PC-3 (cell line): ENCODE measurements at regions not wholly inside any gene's neighbourhood (a gene's known extent, or its start where the extent isn't known, plus 50 kb on each side); places are given as distances from the start of the nearest gene placed in this dataset.
"Not testable (repeated sequence)": the region's sequence is repeated elsewhere in the genome, so short reads cannot be mapped to it uniquely, and the experiment has no call there.

Experiments used
- ATAC-seq: fragments of 200-7000 bp; cut with Tn5 transposase; 2 replicates; pipeline ENCODE4 v1.9.1; 2020; ENCODE audit warnings: mild to moderate bottlenecking, moderate library complexity
- BruUV-seq: library from RNA; stranded (reverse); fragments of 400-500 nt; replicated peaks from 2 replicates; lab custom pipeline; 2021; lab: Mats Ljungman, UMichigan
- CTCF ChIA-PET: fragments of 300-600 bp; sonication (Branson Sonifier 250); formaldehyde crosslinking; loops from one replicate; lab custom pipeline; 2022; ENCODE audit warnings: antibody characterized with exemption; lab: Charles Lee
- POLR2A ChIA-PET: fragments of 300-600 bp; sonication (Branson Sonifier 250); formaldehyde crosslinking; loops from one replicate; lab custom pipeline; 2022; ENCODE audit warnings: antibody characterized with exemption; ENCODE audit not compliant: unreplicated experiment; lab: Charles Lee
- DNase-seq: peaks from one replicate; pipeline ENCODE4 v3.0.0-alpha.2; 2015
- H2AFZ ChIP-seq: fragments of 300-600 bp; sonication (generic); 2 replicates; pipeline ENCODE4 v1.6.0; 2016; ENCODE audit warnings: antibody characterized with exemption, low read length
- H3F3A ChIP-seq: fragments of 300-600 bp; sonication (generic); one replicate; pipeline ENCODE4 v1.6.0; 2017; ENCODE audit warnings: antibody characterized with exemption, low read length, control low read depth, mild to moderate bottlenecking; ENCODE audit not compliant: unreplicated experiment
- H3K27ac ChIP-seq: fragments of 300-600 bp; sonication (generic); 2 replicates; pipeline ENCODE4 v1.5.1; 2016; ENCODE audit warnings: mild to moderate bottlenecking, low read length
- H3K27me3 ChIP-seq: fragments of 300-600 bp; sonication (generic); 2 replicates; pipeline ENCODE4 v1.6.1; 2016; ENCODE audit warnings: low read length, mixed read lengths
- H3K36me3 ChIP-seq: fragments of 300-600 bp; sonication (generic); 2 replicates; pipeline ENCODE4 v1.6.1; 2016; ENCODE audit warnings: low read depth, mixed run types, low read length, mixed read lengths
- H3K4me1 ChIP-seq: fragments of 300-600 bp; sonication (generic); 2 replicates; pipeline ENCODE4 v1.5.1; 2016; ENCODE audit warnings: low read length; ENCODE audit not compliant: insufficient read depth
- H3K4me2 ChIP-seq: fragments of 300-600 bp; sonication (generic); 2 replicates; pipeline ENCODE4 v1.6.0; 2016; ENCODE audit warnings: low read length
- H3K4me3 ChIP-seq: fragments of 300-600 bp; sonication (generic); 2 replicates; pipeline ENCODE4 v1.5.1; 2016; ENCODE audit warnings: mild to moderate bottlenecking, low read length, mixed read lengths
- H3K79me2 ChIP-seq: fragments of 300-600 bp; sonication (generic); 2 replicates; pipeline ENCODE4 v1.6.1; 2017; ENCODE audit warnings: low read length, mixed read lengths
- H3K9ac ChIP-seq: fragments of 300-600 bp; sonication (generic); 2 replicates; pipeline ENCODE4 v1.6.0; 2016; ENCODE audit warnings: mild to moderate bottlenecking, low read length
- H3K9me2 ChIP-seq: fragments of 300-600 bp; sonication (generic); replicated peaks from 2 replicates; pipeline ENCODE4 v1.6.1; 2016; ENCODE audit warnings: mixed run types, low read length, mixed read lengths
- H3K9me3 ChIP-seq: fragments of 300-600 bp; sonication (generic); 2 replicates; pipeline ENCODE4 v1.6.1; 2016; ENCODE audit warnings: low read length, mixed read lengths
- H4K20me1 ChIP-seq: fragments of 300-600 bp; sonication (generic); 2 replicates; pipeline ENCODE4 v1.6.1; 2016; ENCODE audit warnings: low read length, mixed read lengths
- EZH2 ChIP-seq: fragments of 300-600 bp; sonication (generic); IDR thresholded peaks from one replicate; pipeline ENCODE4 v1.6.1; 2017; ENCODE audit warnings: antibody characterized with exemption, mild to moderate bottlenecking, low read length; ENCODE audit not compliant: unreplicated experiment
- EZH2phosphoT487 ChIP-seq: fragments of 300-600 bp; sonication (generic); IDR thresholded peaks from 2 replicates; pipeline ENCODE4 v1.6.1; 2018; ENCODE audit warnings: mild to moderate bottlenecking, antibody characterized with exemption, low read length, borderline replicate concordance
- intact Hi-C: fragments of 100-400 bp; cut with micrococcal nuclease; formaldehyde crosslinking; loops from 2 replicates; pipeline ENCODE4 v1.9.0; 2023
- TF ChIP-seq, protein P1 (sequence below): fragments of 300-600 bp; sonication (generic); conservative IDR thresholded peaks from 2 replicates; pipeline ENCODE4 v1.5.1; 2017; ENCODE audit warnings: antibody characterized with exemption, low read depth, mild to moderate bottlenecking, low read length

DNA sequence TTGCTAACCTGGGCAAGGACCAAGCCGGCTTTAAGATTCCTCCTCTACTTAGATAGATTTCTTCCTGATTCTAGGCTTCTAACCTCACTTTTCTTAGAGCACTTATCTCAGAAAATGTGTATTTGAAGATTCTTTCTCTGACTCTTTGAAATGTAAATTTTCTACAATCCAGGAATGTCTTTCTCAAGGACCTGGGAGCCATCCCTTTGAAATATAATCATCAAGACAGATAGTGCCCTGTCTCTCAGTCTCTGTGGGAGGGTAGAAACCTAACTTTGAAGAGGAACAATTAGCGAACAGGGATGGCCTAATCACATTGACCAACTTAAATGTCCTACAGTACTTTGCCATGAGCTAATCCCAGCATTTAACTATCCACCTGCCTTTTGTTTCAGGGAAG lies 1646.0 kb downstream of the PCDH9 start:
- DNase-seq (no peak), ATAC-seq (no peak)
- H3K79me2 ChIP-seq: no peaks in the 10 kb centered on the region
- CTCF ChIA-PET: no interaction called here
- H3F3A ChIP-seq: no peaks in the 10 kb centered on the region
- TF ChIP-seq, protein P1, sequence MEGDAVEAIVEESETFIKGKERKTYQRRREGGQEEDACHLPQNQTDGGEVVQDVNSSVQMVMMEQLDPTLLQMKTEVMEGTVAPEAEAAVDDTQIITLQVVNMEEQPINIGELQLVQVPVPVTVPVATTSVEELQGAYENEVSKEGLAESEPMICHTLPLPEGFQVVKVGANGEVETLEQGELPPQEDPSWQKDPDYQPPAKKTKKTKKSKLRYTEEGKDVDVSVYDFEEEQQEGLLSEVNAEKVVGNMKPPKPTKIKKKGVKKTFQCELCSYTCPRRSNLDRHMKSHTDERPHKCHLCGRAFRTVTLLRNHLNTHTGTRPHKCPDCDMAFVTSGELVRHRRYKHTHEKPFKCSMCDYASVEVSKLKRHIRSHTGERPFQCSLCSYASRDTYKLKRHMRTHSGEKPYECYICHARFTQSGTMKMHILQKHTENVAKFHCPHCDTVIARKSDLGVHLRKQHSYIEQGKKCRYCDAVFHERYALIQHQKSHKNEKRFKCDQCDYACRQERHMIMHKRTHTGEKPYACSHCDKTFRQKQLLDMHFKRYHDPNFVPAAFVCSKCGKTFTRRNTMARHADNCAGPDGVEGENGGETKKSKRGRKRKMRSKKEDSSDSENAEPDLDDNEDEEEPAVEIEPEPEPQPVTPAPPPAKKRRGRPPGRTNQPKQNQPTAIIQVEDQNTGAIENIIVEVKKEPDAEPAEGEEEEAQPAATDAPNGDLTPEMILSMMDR: no peak
- TF ChIP-seq EZH2phosphoT487: no peak
- no peak for TF ChIP-seq EZH2
- no peaks in the 10 kb centered on the region for H3K36me3 ChIP-seq
- H3K4me3 ChIP-seq: no peak overlapping the region
- H3K9me2 ChIP-seq: no peaks in the 10 kb centered on the region
- no peaks in the 10 kb centered on the region for H3K4me1 ChIP-seq
- POLR2A ChIA-PET: no interaction called here
- no TSS peak for BruUV-seq
- H2AFZ ChIP-seq: no peak overlapping the region
- no peak overlapping the region for H3K4me2 ChIP-seq
- no peaks in the 10 kb centered on the region for H3K27me3 ChIP-seq
- H3K27ac ChIP-seq: no peak overlapping the region
- no peaks in the 10 kb centered on the region for H3K9me3 ChIP-seq
- intact Hi-C loops: no loop called here
- H3K9ac ChIP-seq: no peak overlapping the region
- no peaks in the 10 kb centered on the region for H4K20me1 ChIP-seq

DNA sequence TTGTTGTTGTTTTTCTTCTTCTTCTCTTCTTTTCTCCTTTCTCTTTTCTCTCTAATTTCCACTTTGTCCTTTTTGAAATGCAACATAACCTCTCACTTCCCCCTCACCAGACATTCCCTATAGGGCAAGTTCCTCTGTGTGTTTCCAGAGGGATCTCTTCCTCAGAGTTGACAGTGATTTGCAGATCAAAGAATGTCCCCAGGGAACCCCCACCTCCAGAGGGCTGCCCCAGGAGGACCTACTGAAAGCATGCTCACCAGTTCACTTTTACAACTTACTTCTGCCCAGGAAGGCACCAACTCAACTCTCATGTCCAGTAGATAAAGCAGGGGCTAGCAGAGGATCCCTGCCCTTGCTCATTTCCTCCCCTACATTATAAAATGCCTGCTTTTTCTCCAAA lies 1648.0 kb downstream of the PCDH9 start:
- no peaks in the 10 kb centered on the region for H4K20me1 ChIP-seq
- intact Hi-C loops: no loop called here
- H3K27me3 ChIP-seq: no peaks in the 10 kb centered on the region
- CTCF ChIA-PET: no interaction called here
- POLR2A ChIA-PET: no interaction called here
- no TSS peak for BruUV-seq
- no peak overlapping the region for H2AFZ ChIP-seq
- H3K79me2 ChIP-seq: no peaks in the 10 kb centered on the region
- H3K9ac ChIP-seq: no peak overlapping the region
- no peak overlapping the region for H3K4me3 ChIP-seq
- H3F3A ChIP-seq: no peaks in the 10 kb centered on the region
- H3K9me2 ChIP-seq: no peaks in the 10 kb centered on the region
- DNase-seq: no peak
- no peaks in the 10 kb centered on the region for H3K36me3 ChIP-seq
- H3K9me3 ChIP-seq: no peaks in the 10 kb centered on the region
- TF ChIP-seq, protein P1: no peak
- TF ChIP-seq EZH2phosphoT487 (no peak), EZH2 (no peak)
- H3K4me2 ChIP-seq: no peak overlapping the region
- H3K27ac ChIP-seq: no peak overlapping the region
- ATAC-seq: no peak
- H3K4me1 ChIP-seq: no peaks in the 10 kb centered on the region

DNA sequence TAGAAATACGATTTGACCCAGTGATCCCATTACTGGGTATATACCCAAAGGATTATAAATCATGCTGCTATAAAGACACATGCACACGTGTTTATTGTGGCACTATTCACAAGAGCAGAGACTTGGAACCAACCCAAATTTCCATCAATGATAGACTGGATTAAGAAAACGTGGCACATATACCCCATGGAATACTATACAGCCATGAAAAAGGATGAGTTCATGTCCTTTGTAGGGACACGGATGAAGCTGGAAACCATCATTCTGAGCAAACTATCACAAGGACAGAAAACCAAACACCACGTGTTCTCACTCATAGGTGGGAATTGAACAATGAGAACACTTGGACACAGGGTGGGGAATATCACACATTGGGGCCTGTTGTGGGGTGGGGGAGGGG lies 1665.6 kb downstream of the PCDH9 start:
- H3F3A ChIP-seq, H3K27ac ChIP-seq, DNase-seq, H3K79me2 ChIP-seq, H3K9ac ChIP-seq, H3K9me3 ChIP-seq, H3K4me2 ChIP-seq, H3K4me1 ChIP-seq, intact Hi-C loops, H2AFZ ChIP-seq, H3K27me3 ChIP-seq, POLR2A ChIA-PET, H4K20me1 ChIP-seq, H3K36me3 ChIP-seq, CTCF ChIA-PET, H3K4me3 ChIP-seq, H3K9me2 ChIP-seq, BruUV-seq, ATAC-seq: not testable (repeated sequence)
